ENCODE measurements at regions not wholly inside any gene's neighbourhood (a gene's known extent, or its start where the extent isn't known, plus 50 kb on each side); places are given as distances from the start of the nearest gene placed in this dataset.
A peak's percentile ranks its signal among the peaks of the same experiment; 100 is the strongest.

DNA sequence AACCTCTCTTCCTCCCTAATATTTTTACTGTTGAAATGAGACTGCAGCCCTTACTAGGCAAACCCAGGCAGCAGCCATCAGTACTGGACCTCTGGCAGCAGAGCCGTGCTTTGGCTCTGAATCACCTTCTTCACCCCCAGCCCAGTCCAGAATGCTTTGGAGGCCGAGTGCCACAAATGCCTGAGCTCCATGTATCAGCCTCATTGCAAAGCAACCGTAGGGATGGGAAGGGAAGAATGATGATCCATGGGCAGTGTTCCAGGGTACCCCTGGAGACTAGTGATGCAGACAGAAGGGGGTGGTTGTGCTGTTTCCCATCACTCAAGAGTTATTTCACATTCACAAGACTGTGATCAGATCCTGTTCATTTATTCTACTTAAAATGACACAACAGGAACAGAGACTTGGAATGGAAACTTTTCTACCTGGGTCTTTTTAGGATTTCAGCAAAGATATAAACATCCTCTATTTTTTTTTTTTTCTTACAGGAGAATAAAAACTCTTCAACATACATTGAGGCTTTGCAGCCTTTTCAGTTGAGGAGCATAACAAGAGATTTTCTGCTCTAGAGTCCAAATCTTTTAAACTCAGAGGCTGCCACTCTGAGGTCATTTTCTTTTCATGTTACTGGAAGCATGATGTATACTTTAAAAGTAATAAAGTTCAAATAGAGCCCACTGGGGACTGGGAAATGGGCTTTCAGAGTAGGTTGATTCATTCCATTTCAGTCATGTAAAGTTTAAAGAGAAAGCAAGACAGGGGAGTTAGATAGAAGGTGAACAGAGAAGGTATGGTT lies 138.3 kb downstream of the KCNJ2 start:
- Mint-ChIP-seq H3K9me3 (peaks cover 8% of the 10 kb centered on the region), H3K27ac (peak overlapping the region; percentile 34), H3K4me1 (peaks cover 20% of the 10 kb centered on the region), H3K4me3 (no peak overlapping the region), H3K27me3 (ENCODE audit: low read depth) (no peaks in the 10 kb centered on the region), H3K36me3 (peaks cover 4% of the 10 kb centered on the region)
- DNase-seq (ENCODE audit: low spot score in 2 of 2, unreplicated experiment in 2 of 2): no peak
- no peak for TF ChIP-seq CTCF (IDR thresholded peaks at IDR 0.05; ENCODE audit: unreplicated experiment)

DNA sequence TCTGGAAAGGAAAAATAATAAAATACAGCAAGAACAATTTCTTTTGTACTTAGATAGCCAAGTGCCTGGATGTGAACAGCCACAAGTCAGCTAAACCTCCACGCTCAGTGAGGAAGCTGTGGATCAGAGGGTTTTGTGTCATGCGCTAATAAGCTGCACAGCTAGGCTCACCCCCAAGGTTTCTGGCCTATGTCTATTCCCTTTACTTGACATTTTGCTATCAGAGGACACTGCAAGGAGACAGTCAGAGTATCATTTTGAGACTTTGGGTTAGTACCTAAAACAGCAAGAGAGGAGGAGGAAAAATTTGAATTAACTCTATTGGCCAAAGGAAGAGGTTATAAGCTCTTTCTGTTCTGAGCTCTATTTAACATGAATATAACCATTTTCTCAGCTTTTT lies 139.3 kb downstream of the KCNJ2 start:
- DNase-seq (ENCODE audit: low spot score in 2 of 2, unreplicated experiment in 2 of 2): no peak
- peaks cover 20% of the 10 kb centered on the region for H3K4me1 Mint-ChIP-seq
- H3K9me3 Mint-ChIP-seq: peaks cover 3% of the 10 kb centered on the region
- H3K27me3 Mint-ChIP-seq (ENCODE audit: low read depth): no peaks in the 10 kb centered on the region
- no peak overlapping the region for H3K4me3 Mint-ChIP-seq
- no peak overlapping the region for H3K27ac Mint-ChIP-seq
- no peak for TF ChIP-seq CTCF (IDR thresholded peaks at IDR 0.05; ENCODE audit: unreplicated experiment)
- H3K36me3 Mint-ChIP-seq: no peaks in the 10 kb centered on the region

- no peak for DNase-seq (ENCODE audit: low spot score in 2 of 2, unreplicated experiment in 2 of 2)
- no peak for TF ChIP-seq CTCF (IDR thresholded peaks at IDR 0.05; ENCODE audit: unreplicated experiment)
- Mint-ChIP-seq H3K4me1 (peaks cover 20% of the 10 kb centered on the region), H3K9me3 (no peaks in the 10 kb centered on the region), H3K4me3 (no peak overlapping the region), H3K27me3 (ENCODE audit: low read depth) (no peaks in the 10 kb centered on the region), H3K36me3 (no peaks in the 10 kb centered on the region), H3K27ac (no peak overlapping the region)
These were observed 140.9 kb downstream of the KCNJ2 start for GRCh38 chr17:70310221-70310672.

DNA sequence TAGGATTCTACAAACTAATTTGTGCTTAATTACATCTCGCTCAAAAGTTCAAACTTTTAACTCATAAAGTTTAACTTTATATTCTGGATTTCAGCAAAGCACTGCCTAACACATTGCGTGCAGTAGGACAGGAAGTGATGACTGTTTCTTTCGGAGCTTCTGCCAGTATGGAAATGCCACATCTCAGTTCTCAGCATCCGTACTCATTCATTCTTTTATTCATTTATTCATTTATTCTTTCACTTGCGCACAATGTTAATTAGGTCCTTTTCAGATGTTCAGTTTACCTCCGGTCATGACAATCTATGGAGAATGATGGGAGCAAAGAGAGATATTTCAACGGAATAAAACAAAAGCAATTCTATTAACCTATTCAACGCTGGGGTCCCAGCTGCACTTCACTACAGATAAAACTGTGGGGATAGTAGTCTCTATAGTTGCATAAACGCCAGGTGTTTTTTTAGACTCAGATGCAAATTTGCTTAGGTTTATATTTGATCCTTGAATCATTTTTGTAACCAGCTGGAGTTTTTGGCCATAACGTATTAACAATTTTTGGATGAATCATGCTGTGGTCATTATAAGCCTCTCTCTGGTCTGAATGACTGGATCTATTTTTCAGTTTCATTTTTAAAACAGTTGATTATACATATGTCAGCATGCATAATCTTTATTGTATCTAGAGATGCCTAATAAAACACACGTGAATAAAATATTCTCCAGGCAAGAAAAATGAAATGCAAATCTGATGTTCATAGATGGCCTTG lies 143.9 kb downstream of the KCNJ2 start:
- no peak overlapping the region for H3K4me3 Mint-ChIP-seq
- no peak for TF ChIP-seq CTCF (IDR thresholded peaks at IDR 0.05; ENCODE audit: unreplicated experiment)

DNA sequence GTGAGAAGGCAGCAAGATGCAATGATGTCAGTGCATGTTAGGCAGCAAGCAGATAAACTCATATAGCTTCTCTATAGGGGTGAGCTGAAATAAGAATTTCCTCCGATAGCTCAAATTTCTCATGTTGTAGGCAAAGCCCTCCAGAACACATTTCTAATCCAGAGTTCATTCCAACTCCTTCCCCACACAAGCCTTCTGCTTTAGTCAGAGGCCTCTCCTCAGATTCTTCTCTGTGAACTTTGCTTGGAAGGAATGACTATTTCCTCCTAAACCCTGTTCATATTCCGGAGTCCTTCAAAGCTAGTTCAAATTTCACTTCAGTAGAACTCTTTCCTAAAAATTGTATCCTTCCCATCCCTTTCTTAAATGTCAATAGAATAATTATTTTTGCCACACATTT lies 144.8 kb downstream of the KCNJ2 start:
- no peaks in the 10 kb centered on the region for H3K36me3 Mint-ChIP-seq
- H3K27ac Mint-ChIP-seq: no peak overlapping the region
- TF ChIP-seq CTCF (IDR thresholded peaks at IDR 0.05; ENCODE audit: unreplicated experiment): no peak
- peaks cover 4% of the 10 kb centered on the region for H3K9me3 Mint-ChIP-seq
- no peaks in the 10 kb centered on the region for H3K27me3 Mint-ChIP-seq (ENCODE audit: low read depth)
- no peak overlapping the region for H3K4me3 Mint-ChIP-seq
- no peak for DNase-seq (ENCODE audit: low spot score in 2 of 2, unreplicated experiment in 2 of 2)
- H3K4me1 Mint-ChIP-seq: peaks cover 5% of the 10 kb centered on the region

More for the DNA sequence above, 143.9 kb downstream of the KCNJ2 start:
- H3K4me1 Mint-ChIP-seq: peaks cover 5% of the 10 kb centered on the region
- H3K27me3 Mint-ChIP-seq (ENCODE audit: low read depth): no peaks in the 10 kb centered on the region
- no peak overlapping the region for H3K27ac Mint-ChIP-seq
- H3K9me3 Mint-ChIP-seq: peaks cover 4% of the 10 kb centered on the region
- no peaks in the 10 kb centered on the region for H3K36me3 Mint-ChIP-seq
- no peak for DNase-seq (ENCODE audit: low spot score in 2 of 2, unreplicated experiment in 2 of 2)
